ENCODE measurements at regions not wholly inside any gene's neighbourhood (a gene's known extent, or its start where the extent isn't known, plus 50 kb on each side); places are given as distances from the start of the nearest gene placed in this dataset.

DNA sequence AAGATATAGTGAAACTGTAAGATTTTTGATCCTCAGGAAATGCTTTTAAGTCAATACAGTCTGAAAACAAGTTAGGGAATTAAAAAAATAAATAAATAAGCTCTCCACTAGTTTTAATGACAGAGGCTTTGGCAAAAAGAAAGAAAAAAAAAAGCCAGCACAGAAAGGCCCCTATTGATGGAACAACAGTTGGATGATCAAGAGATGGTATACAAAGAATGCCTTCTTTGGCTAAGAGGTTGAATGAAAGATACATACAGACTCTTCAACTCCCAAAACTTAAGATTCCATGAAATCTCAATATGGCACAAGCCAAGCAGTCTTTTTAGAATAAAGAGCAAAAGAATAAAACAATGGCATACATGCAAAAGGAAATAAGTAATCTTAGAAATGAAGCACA is 64.0 kb upstream of the GALNT5 start:
- no peak overlapping the region for H3K4me3 ChIP-seq (ENCODE audit: low read depth, low read length)
- FAIRE-seq (no peak), DNase-seq (ENCODE audit: low read depth) (no peak)
- H3K36me3 ChIP-seq (ENCODE audit: control insufficient read depth, insufficient read depth, low read length) = no peaks in the 10 kb centered on the region
- TF ChIP-seq CTCF (IDR thresholded peaks at IDR 0.05; ENCODE audit: insufficient read depth, low read length, severe bottlenecking) = no peak
- no peaks in the 10 kb centered on the region for H3K27me3 ChIP-seq (ENCODE audit: control insufficient read depth, insufficient read depth, low read length)

DNA sequence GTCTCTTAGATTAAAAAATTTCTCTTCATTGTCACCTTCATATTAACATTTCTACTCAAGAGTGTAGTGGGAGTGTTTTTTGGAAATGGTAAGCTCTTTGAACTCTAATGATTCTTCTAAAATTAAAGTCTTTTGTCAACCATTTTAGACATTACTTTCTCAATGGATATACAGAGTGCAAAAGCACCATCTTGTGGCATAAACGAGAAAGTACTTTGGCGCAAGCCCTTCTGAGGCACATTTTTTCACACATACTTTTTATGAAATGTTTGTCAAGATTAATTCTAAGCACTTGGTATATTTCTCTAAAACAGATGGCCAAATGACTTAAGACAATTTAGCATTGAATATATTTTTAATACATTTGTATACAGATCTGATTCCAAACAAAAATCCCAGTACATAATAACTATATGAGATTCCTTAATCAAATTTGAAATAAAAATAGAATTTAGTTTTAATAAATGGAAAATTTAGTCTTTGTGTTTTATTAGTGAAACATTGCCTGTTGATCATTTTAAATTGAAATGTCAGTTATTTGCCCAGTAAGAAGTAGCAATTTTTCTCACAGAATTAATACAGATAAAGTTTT is 63.3 kb upstream of the GALNT5 start:
- peak; percentile 61 for DNase-seq (ENCODE audit: low read depth)
- Histone ChIP-seq H3K36me3 (ENCODE audit: control insufficient read depth, insufficient read depth, low read length) (no peaks in the 10 kb centered on the region), H3K4me3 (ENCODE audit: low read depth, low read length) (no peak overlapping the region), H3K27me3 (ENCODE audit: control insufficient read depth, insufficient read depth, low read length) (no peaks in the 10 kb centered on the region)
- TF ChIP-seq CTCF (IDR thresholded peaks at IDR 0.05; ENCODE audit: insufficient read depth, low read length, severe bottlenecking) = peak; percentile 53
- no peak for FAIRE-seq

DNA sequence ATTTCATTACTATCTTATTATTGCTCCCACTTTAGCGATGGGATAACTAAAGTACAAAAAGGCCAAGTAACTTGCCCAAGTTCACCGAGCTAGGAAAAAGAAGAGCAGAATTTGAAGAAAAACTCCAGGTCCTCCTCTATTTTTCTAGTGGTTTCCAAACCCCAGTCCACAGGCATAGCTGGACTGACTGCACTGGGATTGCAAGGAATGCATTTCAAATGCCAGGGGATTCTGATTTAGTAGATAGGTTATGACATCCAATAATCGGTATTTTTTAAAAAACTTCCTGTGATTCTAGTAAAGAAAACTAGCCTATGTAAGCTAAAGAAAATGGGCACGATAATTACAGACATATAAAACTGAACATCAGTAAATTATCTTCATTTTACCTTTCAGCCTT is 62.7 kb upstream of the GALNT5 start:
- no peaks in the 10 kb centered on the region for H3K27me3 ChIP-seq (ENCODE audit: control insufficient read depth, insufficient read depth, low read length)
- DNase-seq (ENCODE audit: low read depth) (no peak), FAIRE-seq (no peak)
- no peak overlapping the region for H3K4me3 ChIP-seq (ENCODE audit: low read depth, low read length)
- TF ChIP-seq CTCF (IDR thresholded peaks at IDR 0.05; ENCODE audit: insufficient read depth, low read length, severe bottlenecking) = no peak
- no peaks in the 10 kb centered on the region for H3K36me3 ChIP-seq (ENCODE audit: control insufficient read depth, insufficient read depth, low read length)

- no peaks in the 10 kb centered on the region for H3K27me3 ChIP-seq (ENCODE audit: control insufficient read depth, insufficient read depth, low read length)
- FAIRE-seq = no peak
- DNase-seq (ENCODE audit: low read depth) = no peak
- no peaks in the 10 kb centered on the region for H3K36me3 ChIP-seq (ENCODE audit: control insufficient read depth, insufficient read depth, low read length)
- no peak for TF ChIP-seq CTCF (IDR thresholded peaks at IDR 0.05; ENCODE audit: insufficient read depth, low read length, severe bottlenecking)
- no peak overlapping the region for H3K4me3 ChIP-seq (ENCODE audit: low read depth, low read length)
Measured at GRCh38 chr2:157196956-157197355, 60.5 kb upstream of the GALNT5 start.

DNA sequence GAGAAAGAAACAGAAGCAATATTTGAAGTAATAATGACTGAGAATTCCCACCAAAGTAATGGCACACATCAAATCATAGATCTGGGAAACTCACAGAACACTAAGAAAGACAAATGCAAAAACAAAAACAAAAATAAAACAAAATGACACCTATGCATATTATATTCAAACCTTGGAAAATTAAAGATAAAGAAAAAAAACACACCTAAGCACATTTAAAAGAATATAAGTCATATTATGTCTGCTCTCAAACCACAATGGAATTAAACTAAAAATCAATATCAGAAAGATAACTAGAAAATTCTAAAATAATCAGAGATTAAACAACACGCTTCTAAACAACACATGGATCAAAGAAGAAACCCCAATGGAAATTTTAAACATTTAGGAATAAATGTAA is 59.7 kb upstream of the GALNT5 start:
- Histone ChIP-seq H3K27me3 (ENCODE audit: control insufficient read depth, insufficient read depth, low read length) (no peaks in the 10 kb centered on the region), H3K4me3 (ENCODE audit: low read depth, low read length) (no peak overlapping the region), H3K36me3 (ENCODE audit: control insufficient read depth, insufficient read depth, low read length) (no peaks in the 10 kb centered on the region)
- DNase-seq (ENCODE audit: low read depth) (no peak), FAIRE-seq (no peak)
- TF ChIP-seq CTCF (IDR thresholded peaks at IDR 0.05; ENCODE audit: insufficient read depth, low read length, severe bottlenecking) = no peak

- no peak overlapping the region for H3K4me3 ChIP-seq (ENCODE audit: low read depth, low read length)
- TF ChIP-seq CTCF (IDR thresholded peaks at IDR 0.05; ENCODE audit: insufficient read depth, low read length, severe bottlenecking) = no peak
- no peaks in the 10 kb centered on the region for H3K36me3 ChIP-seq (ENCODE audit: control insufficient read depth, insufficient read depth, low read length)
- FAIRE-seq (no peak), DNase-seq (ENCODE audit: low read depth) (no peak)
- no peaks in the 10 kb centered on the region for H3K27me3 ChIP-seq (ENCODE audit: control insufficient read depth, insufficient read depth, low read length)
Measured at GRCh38 chr2:157203651-157204050, 53.9 kb upstream of the GALNT5 start.
